GM12891 (cell line): ENCODE measurements at regions not wholly inside any gene's neighbourhood (a gene's known extent, or its start where the extent isn't known, plus 50 kb on each side); places are given as distances from the start of the nearest gene placed in this dataset.

Experiments used
- PAX5 ChIP-seq: IDR thresholded peaks from 2 replicates; pipeline ENCODE4 v1.6.1; 2011; ENCODE audit warnings: low read length, moderate library complexity, mild to moderate bottlenecking; ENCODE audit not compliant: insufficient read depth, severe bottlenecking
- POLR2A ChIP-seq: IDR thresholded peaks from 2 replicates; pipeline ENCODE4 v1.6.1; 2011; ENCODE audit warnings: low read depth, low read length, control low read depth
- POLR2AphosphoS5 ChIP-seq: IDR thresholded peaks from 2 replicates; pipeline ENCODE4 v1.6.1; 2011; ENCODE audit warnings: low read depth, low read length, control low read depth
- POU2F2 ChIP-seq: IDR thresholded peaks from 2 replicates; pipeline ENCODE4 v1.6.1; 2011; ENCODE audit warnings: low read depth, mild to moderate bottlenecking, control low read depth, low read length, moderate library complexity
- SPI1 ChIP-seq: IDR thresholded peaks from 2 replicates; pipeline ENCODE4 v1.6.1; 2011; ENCODE audit warnings: low read depth, low read length, control low read depth
- TAF1 ChIP-seq: IDR thresholded peaks from 2 replicates; pipeline ENCODE4 v1.6.1; 2011; ENCODE audit warnings: low read depth, low read length, control low read depth

- TF ChIP-seq POLR2A (no peak), TAF1 (no peak), POU2F2 (no peak), POLR2AphosphoS5 (no peak), SPI1 (no peak), PAX5 (no peak)
Observed at GRCh38 chr14:39847852-39848251, 415.6 kb upstream of the FBXO33 start.
